IMR-90 (cell line): ENCODE measurements at regions not wholly inside any gene's neighbourhood (a gene's known extent, or its start where the extent isn't known, plus 50 kb on each side); places are given as distances from the start of the nearest gene placed in this dataset.

Source experiments
- ATAC-seq: fragments of 200-7000 bp; cut with Tn5 transposase; 2 replicates; pipeline ENCODE4 v1.9.1; 2020; ENCODE audit warnings: low read depth, mild to moderate bottlenecking, moderate library complexity
- BruUV-seq: library from RNA; stranded (reverse); fragments of 400-500 nt; replicated peaks from 2 replicates; lab custom pipeline; 2021; lab: Mats Ljungman, UMichigan
- CTCF ChIA-PET: fragments of 300-600 bp; formaldehyde crosslinking; extraction: SDS; loops from one replicate; lab custom pipeline; 2021; ENCODE audit warnings: antibody characterized with exemption; lab: Yijun Ruan, JAX
- POLR2A ChIA-PET: fragments of 300-600 bp; sonication (Branson Sonifier 250); formaldehyde crosslinking; loops from one replicate; lab custom pipeline; 2022; ENCODE audit warnings: antibody characterized with exemption; ENCODE audit not compliant: unreplicated experiment; lab: Charles Lee
- DNase-seq: peaks from one replicate; pipeline ENCODE4 v3.0.0; 2013
- H2AFZ ChIP-seq: replicated peaks from 2 replicates; pipeline ENCODE3; 2013; ENCODE audit warnings: low read length, mild to moderate bottlenecking; ENCODE audit not compliant: poor library complexity
- H2AK5ac ChIP-seq: 2 replicates; pipeline ENCODE4 v1.6.1; 2013; ENCODE audit warnings: low read depth, low read length, inconsistent platforms
- H2AK9ac ChIP-seq: replicated peaks from 2 replicates; pipeline ENCODE3; 2013; ENCODE audit warnings: mild to moderate bottlenecking, low read depth, low read length, moderate library complexity; ENCODE audit not compliant: poor library complexity
- H2BK120ac ChIP-seq: 2 replicates; pipeline ENCODE4 v1.6.1; 2013; ENCODE audit warnings: low read depth, low read length, inconsistent platforms
- H2BK15ac ChIP-seq: 3 replicates; pipeline ENCODE4 v1.6.1; 2013; ENCODE audit warnings: low read depth, low read length, inconsistent platforms
- H2BK20ac ChIP-seq: 2 replicates; pipeline ENCODE4 v1.6.1; 2013; ENCODE audit warnings: low read depth, mild to moderate bottlenecking, inconsistent platforms, low read length, moderate library complexity
- H2BK5ac ChIP-seq: 2 replicates; pipeline ENCODE4 v1.6.1; 2013; ENCODE audit warnings: mild to moderate bottlenecking, low read depth, low read length, inconsistent platforms; ENCODE audit not compliant: poor library complexity, severe bottlenecking
- H3K14ac ChIP-seq: replicated peaks from 2 replicates; pipeline ENCODE4 v1.6.1; 2013; ENCODE audit warnings: low read depth, low read length, inconsistent platforms
- H3K18ac ChIP-seq: 2 replicates; pipeline ENCODE4 v1.6.1; 2013; ENCODE audit warnings: low read depth, low read length, control low read depth
- H3K23ac ChIP-seq: 2 replicates; pipeline ENCODE4 v1.6.1; 2013; ENCODE audit warnings: low read depth, low read length, inconsistent platforms
- H3K27ac ChIP-seq: 2 replicates; pipeline ENCODE4 v1.5.1; 2013; ENCODE audit warnings: mild to moderate bottlenecking, control low read depth, low read length; ENCODE audit not compliant: insufficient read depth
- H3K27me3 ChIP-seq: 2 replicates; pipeline ENCODE4 v1.6.1; 2013; ENCODE audit warnings: low read length; ENCODE audit not compliant: control insufficient read depth, insufficient read depth
- H3K36me3 ChIP-seq: 2 replicates; pipeline ENCODE4 v1.6.1; 2013; ENCODE audit warnings: low read length, mixed read lengths; ENCODE audit not compliant: control insufficient read depth, insufficient read depth
- H3K4ac ChIP-seq: 2 replicates; pipeline ENCODE4 v1.6.1; 2013; ENCODE audit warnings: low read depth, low read length, inconsistent platforms
- H3K4me1 ChIP-seq: 2 replicates; pipeline ENCODE4 v1.6.1; 2013; ENCODE audit warnings: low read length, mixed read lengths; ENCODE audit not compliant: control insufficient read depth, insufficient read depth
- H3K4me2 ChIP-seq: 2 replicates; pipeline ENCODE4 v1.6.1; 2013; ENCODE audit warnings: low read depth, mild to moderate bottlenecking, control low read depth, low read length, moderate library complexity
- H3K4me3 ChIP-seq: 2 replicates; pipeline ENCODE4 v1.5.1; 2013; ENCODE audit warnings: low read depth, mild to moderate bottlenecking, control low read depth, low read length, moderate library complexity; ENCODE audit not compliant: insufficient read depth
- H3K56ac ChIP-seq: 2 replicates; pipeline ENCODE4 v1.6.1; 2013; ENCODE audit warnings: low read length, inconsistent platforms; ENCODE audit not compliant: insufficient read depth; ENCODE audit errors: extremely low read depth
- H3K79me1 ChIP-seq, 2 experiments: 2 replicates each; pipeline ENCODE4 v1.6.1; 2013; ENCODE audit warnings: low read length in 2 of 2, inconsistent platforms in 1 of 2, low read depth in 1 of 2
- H3K9ac ChIP-seq: 2 replicates; pipeline ENCODE4 v1.6.1; 2013; ENCODE audit warnings: low read depth, low read length, control low read depth
- H3K9me1 ChIP-seq: 2 replicates; pipeline ENCODE4 v1.6.1; 2013; ENCODE audit warnings: low read length, inconsistent platforms; ENCODE audit not compliant: insufficient read depth
- H3K9me3 ChIP-seq: 2 replicates; pipeline ENCODE4 v1.6.1; 2013; ENCODE audit warnings: low read length; ENCODE audit not compliant: control insufficient read depth, insufficient read depth
- H4K20me1 ChIP-seq: 2 replicates; pipeline ENCODE4 v1.6.1; 2013; ENCODE audit warnings: low read length, inconsistent platforms; ENCODE audit not compliant: insufficient read depth
- H4K5ac ChIP-seq: 2 replicates; pipeline ENCODE4 v1.6.1; 2013; ENCODE audit warnings: mild to moderate bottlenecking, low read depth, low read length, control low read depth
- H4K8ac ChIP-seq, 2 experiments: 2 replicates each; pipeline ENCODE4 v1.6.1; 2013; ENCODE audit warnings: low read depth in 2 of 2, low read length in 2 of 2, control low read depth in 1 of 2, inconsistent platforms in 1 of 2
- H4K91ac ChIP-seq: 2 replicates; pipeline ENCODE4 v1.6.1; 2013; ENCODE audit warnings: low read depth, low read length, inconsistent platforms; ENCODE audit not compliant: insufficient read depth
- BHLHE40 ChIP-seq: fragments of 150-350 bp; IDR thresholded peaks from 2 replicates; pipeline ENCODE4 v1.6.1; 2016; ENCODE audit warnings: mild to moderate bottlenecking, low read depth, low read length
- CEBPB ChIP-seq: IDR thresholded peaks from 2 replicates; pipeline ENCODE4 v1.6.1; 2012; ENCODE audit warnings: low read depth, low read length, improper control_type of control experiment
- CHD1 ChIP-seq: IDR thresholded peaks from 2 replicates; pipeline ENCODE4 v1.6.1; 2012; ENCODE audit warnings: low read depth, low read length, improper control_type of control experiment
- FOS ChIP-seq: fragments of 150-350 bp; IDR thresholded peaks from 2 replicates; pipeline ENCODE4 v1.6.1; 2016; ENCODE audit warnings: low read depth, low read length
- NFE2L2 ChIP-seq: fragments of 150-350 bp; IDR thresholded peaks from 2 replicates; pipeline ENCODE4 v1.6.1; 2016; ENCODE audit warnings: low read depth, mild to moderate bottlenecking, low read length
- POLR2A ChIP-seq: IDR thresholded peaks from 2 replicates; pipeline ENCODE4 v1.6.1; 2012; ENCODE audit warnings: mild to moderate bottlenecking, low read depth, low read length
- RCOR1 ChIP-seq: IDR thresholded peaks from 2 replicates; pipeline ENCODE4 v1.6.1; 2012; ENCODE audit warnings: mild to moderate bottlenecking, low read length, improper control_type of control experiment; ENCODE audit not compliant: insufficient replicate concordance
- USF2 ChIP-seq: fragments of 150-350 bp; IDR thresholded peaks from 2 replicates; pipeline ENCODE4 v1.6.1; 2017; ENCODE audit warnings: mild to moderate bottlenecking, antibody characterized with exemption, low read length, low read depth
- dilution Hi-C: fragments of 300-500 bp; cut with HindIII; formaldehyde crosslinking; loops from one replicate; pipeline ENCODE4 v1.14.3; 2018; ENCODE audit warnings: low sequenced_read_pairs; ENCODE audit not compliant: unreplicated experiment
- in situ Hi-C: fragments of 300-500 bp; cut with MboI; formaldehyde crosslinking; loops from 3 replicates; pipeline ENCODE4 v1.14.3; 2019; ENCODE audit warnings: low sequenced_read_pairs, inconsistent platforms, mixed read lengths
- intact Hi-C: fragments of 100-400 bp; cut with micrococcal nuclease; formaldehyde crosslinking; loops from 2 replicates; pipeline ENCODE4 v1.10.0; 2022

GRCh38 chr6:104252276-104252675 is 607.4 kb downstream of the HACE1 start:
- no peak overlapping the region for H2BK5ac ChIP-seq
- H3K4me3 ChIP-seq, result no peak overlapping the region
- H3K4ac ChIP-seq, result no peak overlapping the region
- H3K18ac ChIP-seq, result no peak overlapping the region
- dilution Hi-C loops, result no loop called here
- H3K27me3 ChIP-seq, result no peaks in the 10 kb centered on the region
- in situ Hi-C loops, result no loop called here
- no peaks in the 10 kb centered on the region for H3K79me1 ChIP-seq
- H2BK15ac ChIP-seq, result no peak overlapping the region
- no peak overlapping the region for H3K23ac ChIP-seq
- no peak overlapping the region for H2BK120ac ChIP-seq
- DNase-seq, result no peak
- no peak overlapping the region for H2AK5ac ChIP-seq
- no peak overlapping the region for H4K8ac ChIP-seq
- POLR2A ChIA-PET, result no interaction called here
- no peaks in the 10 kb centered on the region for H3K36me3 ChIP-seq
- peaks cover 15% of the 10 kb centered on the region for H3K9me3 ChIP-seq
- H2AFZ ChIP-seq, result no peak overlapping the region
- H4K5ac ChIP-seq, result no peak overlapping the region
- no peak overlapping the region for H4K91ac ChIP-seq
- no peak overlapping the region for H3K4me2 ChIP-seq
- no peaks in the 10 kb centered on the region for H4K20me1 ChIP-seq
- TF ChIP-seq NFE2L2 (no peak), CEBPB (no peak), RCOR1 (no peak), USF2 (no peak), POLR2A (no peak), CHD1 (no peak), FOS (no peak), BHLHE40 (no peak)
- H3K4me1 ChIP-seq, result no peaks in the 10 kb centered on the region
- H3K9ac ChIP-seq, result no peak overlapping the region
- ATAC-seq, result no peak
- no peak overlapping the region for H3K27ac ChIP-seq
- no TSS peak for BruUV-seq
- no peak overlapping the region for H3K14ac ChIP-seq
- no peaks in the 10 kb centered on the region for H3K9me1 ChIP-seq
- no peak overlapping the region for H3K56ac ChIP-seq
- CTCF ChIA-PET, result no interaction called here
- H2BK20ac ChIP-seq, result no peak overlapping the region
- H2AK9ac ChIP-seq, result no peak overlapping the region
- intact Hi-C loops, result no loop called here
